ENCODE measurements at regions not wholly inside any gene's neighbourhood (a gene's known extent, or its start where the extent isn't known, plus 50 kb on each side); places are given as distances from the start of the nearest gene placed in this dataset.

GRCh38 chr6:159615918-159616317, 77.1 kb downstream of the SOD2 start (continued):
- no peak for TF ChIP-seq ZIC2 (tag by site-specific recombination; IDR thresholded peaks at IDR 0.05)

GRCh38 chr6:159610881-159611280, 82.2 kb downstream of the SOD2 start:
- Histone ChIP-seq H3K36me3 (ENCODE audit: control insufficient read depth in 2 of 2, insufficient read depth in 1 of 2, low read length in 2 of 2) (no peaks in the 10 kb centered on the region), H3K4me1 (ENCODE audit: control insufficient read depth, insufficient read depth, low read length) (no peaks in the 10 kb centered on the region), H3K9me3 (ENCODE audit: control insufficient read depth, insufficient read depth, low read depth, low read length) (no peaks in the 10 kb centered on the region), H3K27ac (ENCODE audit: extremely low read depth, low read depth, low read length) (no peak overlapping the region), H3K4me3 (ENCODE audit: low read depth, low read length) (no peak overlapping the region)
- TF ChIP-seq ZNF146 (tag by site-specific recombination; IDR thresholded peaks at IDR 0.05) (no peak), ATF2 (tag by site-specific recombination; IDR thresholded peaks at IDR 0.05; ENCODE audit: low read depth) (no peak), ZNF155 (tag by site-specific recombination; IDR thresholded peaks at IDR 0.05) (no peak), ZNF184 (tag by site-specific recombination; IDR thresholded peaks at IDR 0.05) (no peak), WT1 (tag by site-specific recombination; IDR thresholded peaks at IDR 0.05) (no peak), ZNF280D (tag by site-specific recombination; IDR thresholded peaks at IDR 0.05) (no peak), MEIS1 (CRISPR knock-in tag; IDR thresholded peaks at IDR 0.05; ENCODE audit: borderline replicate concordance) (no peak), ZNF776 (tag by site-specific recombination; IDR thresholded peaks at IDR 0.05; ENCODE audit: borderline replicate concordance) (no peak), HOXC10 (CRISPR knock-in tag; IDR thresholded peaks at IDR 0.05) (no peak), ZBTB44 (tag by site-specific recombination; IDR thresholded peaks at IDR 0.05) (no peak), ZNF629 (tag by site-specific recombination; IDR thresholded peaks at IDR 0.05) (no peak), ZNF521 (tag by site-specific recombination; IDR thresholded peaks at IDR 0.05) (no peak), ZBTB17 (tag by site-specific recombination; IDR thresholded peaks at IDR 0.05) (no peak), REPIN1 (tag by site-specific recombination; IDR thresholded peaks at IDR 0.05; ENCODE audit: low read depth) (no peak), SP7 (tag by site-specific recombination; IDR thresholded peaks at IDR 0.05) (no peak), ZNF274 (IDR thresholded peaks at IDR 0.05; ENCODE audit: low read length) (no peak), ZNF274 (tag by site-specific recombination; IDR thresholded peaks at IDR 0.05; ENCODE audit: borderline replicate concordance) (no peak), ZIC2 (tag by site-specific recombination; IDR thresholded peaks at IDR 0.05) (no peak), ZNF202 (tag by site-specific recombination; IDR thresholded peaks at IDR 0.05; ENCODE audit: borderline replicate concordance) (no peak)
- TF ChIP-seq, protein P1, sequence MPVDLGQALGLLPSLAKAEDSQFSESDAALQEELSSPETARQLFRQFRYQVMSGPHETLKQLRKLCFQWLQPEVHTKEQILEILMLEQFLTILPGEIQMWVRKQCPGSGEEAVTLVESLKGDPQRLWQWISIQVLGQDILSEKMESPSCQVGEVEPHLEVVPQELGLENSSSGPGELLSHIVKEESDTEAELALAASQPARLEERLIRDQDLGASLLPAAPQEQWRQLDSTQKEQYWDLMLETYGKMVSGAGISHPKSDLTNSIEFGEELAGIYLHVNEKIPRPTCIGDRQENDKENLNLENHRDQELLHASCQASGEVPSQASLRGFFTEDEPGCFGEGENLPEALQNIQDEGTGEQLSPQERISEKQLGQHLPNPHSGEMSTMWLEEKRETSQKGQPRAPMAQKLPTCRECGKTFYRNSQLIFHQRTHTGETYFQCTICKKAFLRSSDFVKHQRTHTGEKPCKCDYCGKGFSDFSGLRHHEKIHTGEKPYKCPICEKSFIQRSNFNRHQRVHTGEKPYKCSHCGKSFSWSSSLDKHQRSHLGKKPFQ (tag by site-specific recombination; IDR thresholded peaks at IDR 0.05) = no peak
- ChIA-PET POLR2A (no interaction called here), CTCF (interaction anchor here (1.2 to 2.3 kb wide), 3 partner anchors 44 to 442 kb away, joined by 3 to 6 read pairs (median 4); partner anchors contain the start of gene FNDC1)

All from HEK293 (cell line).